HG02678 (cell line): ENCODE measurements at regions not wholly inside any gene's neighbourhood (a gene's known extent, or its start where the extent isn't known, plus 50 kb on each side); places are given as distances from the start of the nearest gene placed in this dataset.
A peak's percentile ranks its signal among the peaks of the same experiment; 100 is the strongest.

Experiments used
- ATAC-seq: cut with Tn5 transposase; IDR thresholded peaks from one replicate; pipeline ENCODE4 v1.9.1; 2021; ENCODE audit warnings: mild to moderate bottlenecking, moderate library complexity; ENCODE audit not compliant: unreplicated experiment

- ATAC-seq = peak; percentile 19
Measured at GRCh38 chr11:23022854-23023253, 162.6 kb upstream of the CCDC179 start.

GRCh38 chr11:23023319-23023718, 163.0 kb upstream of the CCDC179 start:
- ATAC-seq = peak; percentile 33

DNA sequence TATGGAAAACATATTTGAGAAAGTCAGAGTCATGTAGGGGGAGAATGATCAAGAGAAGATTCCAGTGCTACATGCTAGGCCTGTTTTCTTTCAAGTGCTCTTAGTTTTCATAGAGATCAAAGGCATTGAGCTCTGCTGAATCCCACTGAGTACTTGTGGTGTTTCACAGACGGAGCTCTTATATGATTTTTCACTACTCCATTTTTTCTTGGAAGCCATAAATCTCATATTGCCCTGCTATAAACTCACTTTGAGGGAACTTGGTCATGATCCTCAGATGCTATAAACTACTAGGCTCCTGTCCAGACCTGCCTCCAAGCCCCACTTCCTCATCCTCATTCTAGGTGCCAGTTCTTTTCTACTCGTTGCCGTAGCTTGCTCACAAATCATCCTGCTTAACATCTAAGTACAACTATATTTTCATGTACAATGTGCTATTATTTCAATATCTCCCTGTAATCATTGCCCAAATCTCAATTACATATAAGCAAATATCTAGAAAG, 180.8 kb upstream of the CCDC179 start:
- ATAC-seq = no peak

- ATAC-seq = no peak
Measured at GRCh38 chr11:23058656-23059055, 198.4 kb upstream of the CCDC179 start.

DNA sequence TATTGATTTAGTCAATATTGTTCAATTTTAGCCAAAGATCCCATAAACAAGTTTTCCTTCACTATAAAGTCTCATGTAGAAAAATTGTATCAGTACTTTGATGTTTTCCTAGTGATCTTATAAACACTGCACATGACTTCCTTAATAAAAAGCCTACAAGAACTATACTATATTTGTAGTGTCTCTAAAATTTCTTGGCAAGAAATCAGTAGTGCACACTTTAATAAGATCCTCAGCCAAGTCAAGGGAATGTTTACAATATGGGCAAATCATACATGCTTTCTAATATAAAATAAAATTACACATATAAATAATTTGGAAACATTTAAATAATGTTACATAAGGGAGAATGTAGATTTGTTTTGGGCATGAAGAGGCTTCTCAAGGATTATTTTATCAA, 203.0 kb upstream of the CCDC179 start:
- ATAC-seq = no peak

DNA sequence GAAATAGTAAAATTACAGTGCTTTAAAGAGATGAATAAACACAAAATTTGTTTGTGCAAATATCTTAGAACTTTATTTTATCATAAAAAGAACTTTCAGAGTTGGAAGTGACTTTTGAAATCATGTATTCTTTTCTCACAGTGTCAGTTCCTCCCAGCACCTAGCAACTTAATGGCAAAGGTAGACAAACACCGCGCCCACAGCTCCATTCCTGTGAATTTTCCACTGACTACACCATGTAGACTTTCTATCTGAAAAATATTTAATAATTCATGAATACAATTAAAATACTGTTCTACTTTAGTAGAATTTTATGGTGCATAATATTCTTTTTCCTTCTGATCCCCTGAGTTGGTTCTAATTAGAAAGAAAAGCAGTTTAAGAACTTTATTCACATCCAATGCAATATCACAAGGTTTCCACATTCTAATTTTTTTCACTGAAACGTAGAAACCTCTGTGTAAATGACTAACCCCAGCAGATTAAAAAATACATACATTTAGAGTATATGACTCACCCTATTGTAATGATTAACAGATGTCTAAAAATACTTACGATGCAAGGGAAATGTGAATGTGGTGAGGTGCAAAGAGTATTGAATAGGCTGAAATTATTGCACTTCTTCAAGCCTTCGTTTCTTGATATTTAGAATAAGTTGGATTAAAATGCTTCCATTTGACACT, 218.2 kb upstream of the CCDC179 start:
- ATAC-seq = peak; percentile 85

DNA sequence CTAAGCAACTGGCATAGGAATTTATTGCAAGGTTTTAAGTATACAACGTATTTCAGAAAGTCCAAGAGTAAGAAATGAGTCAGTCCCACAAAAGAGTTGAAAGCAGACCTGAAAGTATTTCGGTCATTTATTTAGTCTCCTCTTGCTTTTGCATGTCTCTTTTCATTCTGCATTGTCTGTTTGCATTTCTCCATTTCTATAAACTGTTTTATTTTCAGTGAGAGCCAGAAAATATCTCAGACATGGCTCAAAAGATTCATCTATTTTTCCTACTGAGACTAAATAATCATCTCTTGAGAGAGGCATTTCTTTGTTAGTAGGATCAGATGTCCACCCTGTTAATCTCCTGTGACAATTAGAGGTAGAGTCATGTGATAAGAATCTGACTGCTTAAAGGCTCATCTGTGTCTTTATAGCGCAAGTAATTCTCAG, 219.1 kb upstream of the CCDC179 start:
- peak; percentile 81 for ATAC-seq

- ATAC-seq = no peak
Measured at GRCh38 chr11:23087407-23087806, 227.1 kb upstream of the CCDC179 start.

DNA sequence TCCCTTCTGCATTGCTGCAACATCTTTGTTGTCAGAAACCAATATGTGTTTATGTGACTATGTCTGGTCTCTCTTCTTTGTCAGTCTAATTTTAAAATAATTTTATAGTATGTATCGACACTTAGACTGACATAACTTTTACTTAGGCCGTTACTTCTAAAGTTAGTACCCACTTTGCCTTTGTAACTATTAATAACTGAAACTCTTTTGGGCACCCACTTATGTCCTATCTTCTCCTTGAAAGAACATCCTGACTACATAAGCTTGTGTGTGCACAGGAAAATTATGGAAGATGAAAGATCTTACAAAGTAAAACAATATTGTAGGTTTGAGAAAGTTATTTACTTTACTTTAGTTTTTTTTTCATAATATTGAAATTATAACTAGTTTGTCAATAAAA, 230.4 kb upstream of the CCDC179 start:
- ATAC-seq = no peak

DNA sequence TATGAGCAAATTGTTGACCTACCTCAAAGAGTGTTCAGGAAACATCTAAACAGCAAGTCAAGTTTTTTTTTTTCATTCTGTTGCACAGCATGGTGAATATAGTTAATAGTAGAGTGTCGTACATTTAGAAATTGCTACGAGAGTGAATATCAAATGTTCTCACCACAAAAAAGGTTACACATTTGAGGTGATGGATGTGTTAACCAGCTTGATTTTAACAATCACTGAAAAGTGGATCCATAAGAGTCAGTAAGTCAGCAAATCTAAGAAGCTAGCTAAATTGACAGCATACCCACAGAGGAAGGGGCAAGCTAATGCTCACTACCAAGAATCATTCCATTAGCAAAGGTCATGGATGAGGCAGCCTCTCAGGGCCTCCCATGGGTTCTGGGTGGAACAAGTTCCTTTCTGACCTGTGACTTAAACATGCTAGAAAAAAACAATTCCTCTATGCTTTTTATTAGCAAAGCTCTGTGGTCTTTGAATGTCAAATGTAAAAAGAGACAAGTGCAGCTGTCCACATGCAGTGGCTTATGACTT, 235.4 kb upstream of the CCDC179 start:
- ATAC-seq = no peak

DNA sequence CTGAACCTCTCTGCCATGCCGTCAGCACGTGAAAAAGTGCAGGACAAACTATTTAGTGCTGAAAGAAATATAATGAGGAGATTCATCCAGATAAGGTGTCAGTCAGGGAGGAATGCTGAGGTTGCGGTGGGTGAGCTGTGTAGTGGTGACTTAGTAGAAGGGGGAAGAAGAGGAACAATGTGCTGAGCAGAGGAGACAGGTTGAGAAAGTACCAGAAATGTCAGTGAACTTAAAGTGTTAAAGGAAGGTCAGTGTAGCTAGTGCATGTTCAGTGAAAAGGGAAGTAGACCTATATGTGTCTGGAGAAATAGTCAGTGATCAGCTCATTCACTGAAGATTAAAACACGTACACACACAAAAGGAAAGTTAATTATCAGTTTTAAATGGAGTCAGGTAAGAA, 237.6 kb upstream of the CCDC179 start:
- peak; percentile 68 for ATAC-seq

DNA sequence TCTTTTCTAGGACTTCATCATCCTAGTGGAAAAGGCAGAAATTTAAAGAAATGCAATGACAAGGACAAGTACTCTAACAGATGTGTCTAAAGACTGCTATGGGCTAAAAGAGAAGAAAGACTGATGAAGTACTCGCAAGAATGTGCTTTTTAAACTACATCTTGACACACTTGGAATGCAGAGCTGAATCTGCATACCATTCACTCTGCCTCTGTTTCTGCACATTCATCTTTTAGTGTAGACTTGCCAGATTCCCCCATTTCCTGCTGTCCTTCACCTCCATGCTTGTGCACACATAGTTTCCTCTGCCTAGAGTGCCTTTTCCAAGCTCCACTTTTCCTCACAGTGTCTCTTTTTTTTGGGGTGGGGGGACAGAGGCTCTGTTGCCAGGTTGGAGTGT, 239.0 kb upstream of the CCDC179 start:
- ATAC-seq = no peak

DNA sequence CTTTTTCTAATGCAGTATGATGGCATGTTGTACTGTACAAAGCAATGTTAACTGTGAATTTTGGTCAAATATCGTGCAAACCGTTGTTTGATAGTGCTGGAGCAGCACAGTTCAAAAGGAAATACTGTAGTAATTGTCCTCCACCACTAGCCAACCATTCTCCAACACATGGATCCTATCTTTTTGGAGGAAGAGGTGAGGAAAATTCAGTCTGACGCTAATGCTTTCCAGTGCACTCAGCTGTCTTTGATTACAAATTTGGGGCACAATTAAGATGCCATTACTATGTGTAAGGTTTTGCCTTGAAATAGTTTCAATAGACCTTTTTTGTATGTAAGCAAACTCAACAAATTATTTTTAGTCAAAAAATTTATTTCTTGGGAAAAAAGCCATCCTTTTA, 240.5 kb upstream of the CCDC179 start:
- no peak for ATAC-seq

DNA sequence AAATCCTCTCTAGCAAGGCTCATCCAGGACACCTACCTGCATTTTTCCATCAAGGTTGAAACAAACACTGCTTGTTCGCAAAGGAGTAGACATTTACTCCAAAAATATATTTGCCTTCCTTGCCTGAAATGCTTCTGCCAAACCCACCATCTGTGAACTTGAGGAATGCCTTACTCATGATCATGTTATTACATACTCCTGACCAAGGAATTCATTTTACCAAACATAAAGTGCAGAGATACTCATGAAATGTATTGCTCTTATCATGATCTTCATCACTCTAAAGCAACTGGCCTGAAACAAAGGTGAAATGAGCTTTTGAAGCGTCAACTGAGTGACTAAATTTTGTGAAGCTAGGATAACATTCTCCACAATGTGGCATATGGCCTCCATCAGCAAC, 243.1 kb upstream of the CCDC179 start:
- no peak for ATAC-seq

DNA sequence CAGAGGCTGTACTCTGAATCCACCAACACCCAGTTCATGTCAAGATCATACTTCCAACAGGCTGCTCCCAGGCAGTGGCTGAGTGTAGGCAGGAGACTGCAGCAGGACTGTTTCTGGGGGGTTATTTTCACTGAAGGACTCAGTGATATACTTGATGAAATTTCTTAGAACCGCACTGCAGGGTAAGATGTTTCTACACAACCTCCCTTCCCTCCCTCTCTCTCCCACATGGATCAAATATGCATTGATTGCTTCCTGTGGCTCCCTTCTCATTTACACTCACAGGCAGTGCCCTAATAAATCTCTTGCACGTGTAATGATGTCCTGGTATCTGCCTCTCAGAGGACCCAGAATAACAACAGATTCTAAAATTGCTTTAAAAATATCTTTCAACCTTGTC, 251.3 kb upstream of the CCDC179 start:
- no peak for ATAC-seq

- ATAC-seq = no peak
Measured at GRCh38 chr11:23112390-23112789, 252.1 kb upstream of the CCDC179 start.

DNA sequence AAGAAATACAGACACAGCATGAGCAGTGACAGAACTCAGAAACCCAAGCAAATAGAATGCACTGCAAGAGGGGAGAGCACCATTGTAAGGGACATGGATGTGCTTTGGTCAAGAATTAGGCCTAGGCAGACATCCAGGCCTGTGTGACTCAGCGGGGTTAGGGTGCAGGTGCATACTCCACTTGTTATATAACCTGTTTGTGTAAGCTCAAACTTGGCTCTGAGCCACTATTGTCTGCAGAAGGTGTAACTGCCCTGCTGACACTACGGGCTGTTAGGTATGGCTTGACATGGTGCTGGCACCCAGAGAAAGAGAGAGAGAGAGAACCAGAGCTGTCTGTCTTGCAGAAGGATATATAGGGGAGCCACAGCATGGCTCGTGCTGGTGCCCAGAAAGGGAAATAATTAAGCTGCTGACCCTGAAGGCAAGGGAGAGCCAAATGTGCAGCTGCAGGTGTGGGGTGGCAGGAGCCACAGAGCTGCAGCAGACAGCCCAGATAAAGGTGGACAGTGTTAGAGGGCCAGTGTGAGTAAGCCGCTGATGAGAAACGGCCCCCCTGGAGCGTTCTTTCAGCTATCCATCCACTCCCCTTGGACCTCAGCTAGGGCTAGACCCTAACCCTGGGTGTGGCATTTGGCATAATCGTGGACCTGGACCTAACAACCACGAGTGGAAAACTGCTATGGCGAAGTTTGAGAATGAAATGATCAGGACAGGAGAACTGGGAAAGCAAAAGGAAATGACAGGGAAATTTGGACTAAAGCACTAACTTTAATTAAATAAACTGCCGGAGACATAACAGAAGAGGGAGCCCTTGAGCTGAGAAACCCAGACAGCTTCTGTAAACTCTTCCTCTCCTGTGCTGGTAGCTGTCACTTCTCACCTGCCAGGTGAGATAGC, 253.0 kb upstream of the CCDC179 start:
- ATAC-seq = peak; percentile 57

DNA sequence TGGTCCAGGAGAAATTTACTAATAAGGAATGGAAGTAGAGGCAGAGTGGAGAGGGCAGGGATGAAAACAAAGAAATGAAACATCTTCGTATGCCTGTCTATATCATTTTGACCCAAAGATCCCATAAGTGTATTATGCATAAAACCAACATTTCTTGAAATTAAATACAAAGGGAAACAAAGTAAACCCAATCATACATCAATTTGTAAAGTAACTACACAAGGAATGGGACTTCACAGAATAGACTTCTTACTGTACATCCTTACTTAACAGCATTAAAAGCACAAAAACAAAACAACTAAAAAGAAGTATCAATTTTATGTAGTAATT, 253.6 kb upstream of the CCDC179 start:
- no peak for ATAC-seq

GRCh38 chr11:23123753-23124152, 263.5 kb upstream of the CCDC179 start:
- no peak for ATAC-seq

- ATAC-seq = no peak
Measured at GRCh38 chr11:23124249-23124648, 264.0 kb upstream of the CCDC179 start.

- ATAC-seq = no peak
Measured at GRCh38 chr11:23124996-23125395, 264.7 kb upstream of the CCDC179 start.

GRCh38 chr11:23127706-23128105, 267.4 kb upstream of the CCDC179 start:
- no peak for ATAC-seq
